SJCRH30 (cell line): ENCODE measurements at regions not wholly inside any gene's neighbourhood (a gene's known extent, or its start where the extent isn't known, plus 50 kb on each side); places are given as distances from the start of the nearest gene placed in this dataset.

Experiments used
- DNase-seq, 2 experiments: peaks; one replicate each; pipeline ENCODE4 v3.0.0-alpha.2; 2015 to 2020
- H3K27ac ChIP-seq: fragments of 250-450 bp; sonication (Bioruptor Pico); 2 replicates; pipeline ENCODE4 v1.5.1; 2020; ENCODE audit warnings: mild to moderate bottlenecking, moderate library complexity
- H3K27me3 ChIP-seq: fragments of 250-450 bp; sonication (Bioruptor Pico); 2 replicates; pipeline ENCODE4 v1.5.1; 2020; ENCODE audit warnings: mild to moderate bottlenecking, moderate library complexity
- H3K36me3 ChIP-seq: fragments of 250-450 bp; sonication (Bioruptor Pico); 2 replicates; pipeline ENCODE4 v1.5.1; 2020; ENCODE audit warnings: mild to moderate bottlenecking, moderate library complexity
- H3K4me1 ChIP-seq: fragments of 250-450 bp; sonication (Bioruptor Pico); 2 replicates; pipeline ENCODE4 v1.5.1; 2020; ENCODE audit warnings: mild to moderate bottlenecking, moderate library complexity
- H3K4me3 ChIP-seq: fragments of 250-450 bp; sonication (Bioruptor Pico); 2 replicates; pipeline ENCODE4 v1.5.1; 2020; ENCODE audit warnings: mild to moderate bottlenecking, moderate library complexity
- H3K9me3 ChIP-seq: fragments of 250-450 bp; sonication (Bioruptor Pico); replicated peaks from 2 replicates; pipeline ENCODE4 v1.5.1; 2020; ENCODE audit warnings: mild to moderate bottlenecking, moderate library complexity

DNA sequence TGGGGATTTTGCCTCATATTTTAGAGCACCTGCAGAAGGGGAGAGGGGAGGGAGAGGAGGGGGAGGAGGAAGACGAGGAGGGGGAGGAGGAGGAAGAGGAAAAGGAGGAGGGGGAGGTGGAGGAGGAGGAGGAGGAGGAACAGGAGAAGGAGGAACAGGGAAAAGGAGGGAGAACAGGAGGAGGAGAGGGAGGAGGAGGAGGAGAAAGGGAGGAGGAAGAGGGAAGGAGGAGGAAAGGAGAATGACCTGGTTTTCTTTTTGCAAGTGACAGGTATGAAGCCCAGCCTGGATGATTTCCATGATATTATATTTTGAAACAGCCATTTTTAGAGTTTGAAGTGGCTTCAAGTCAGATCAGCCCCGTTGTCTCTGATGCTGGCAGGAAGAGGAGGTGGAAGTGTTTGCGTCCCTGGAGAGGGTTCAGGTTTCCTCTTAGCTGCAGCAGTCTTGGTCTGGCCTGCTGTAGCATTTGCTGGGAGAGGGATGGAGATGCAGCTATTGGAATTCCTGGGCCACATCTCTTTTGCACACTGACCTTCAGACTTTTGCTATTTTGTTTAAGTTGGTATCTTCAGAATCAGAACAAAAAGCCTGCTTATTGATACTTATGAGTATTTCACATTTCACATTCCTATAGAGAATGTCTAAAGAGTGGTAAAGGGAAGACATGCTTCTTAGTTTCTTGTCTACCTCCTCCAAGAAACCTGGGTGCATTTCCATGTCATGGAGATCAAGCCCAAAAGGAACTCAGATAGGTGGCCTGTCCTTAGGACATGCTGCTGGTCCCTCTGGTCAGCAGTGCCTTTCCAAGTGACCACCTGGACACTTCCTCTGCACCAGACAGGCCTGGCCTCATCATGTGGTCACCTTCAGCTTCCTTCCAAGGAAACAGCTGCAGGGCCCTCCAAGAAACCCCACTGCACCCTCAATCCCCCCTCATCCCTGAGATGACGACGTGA is 54.3 kb upstream of the IYD start:
- no peaks in the 10 kb centered on the region for H3K36me3 ChIP-seq
- H3K4me3 ChIP-seq = no peak overlapping the region
- DNase-seq = peak in 1 of 2 experiments; percentile 36
- H3K27me3 ChIP-seq = no peaks in the 10 kb centered on the region
- no peaks in the 10 kb centered on the region for H3K9me3 ChIP-seq
- no peaks in the 10 kb centered on the region for H3K4me1 ChIP-seq
- no peak overlapping the region for H3K27ac ChIP-seq

DNA sequence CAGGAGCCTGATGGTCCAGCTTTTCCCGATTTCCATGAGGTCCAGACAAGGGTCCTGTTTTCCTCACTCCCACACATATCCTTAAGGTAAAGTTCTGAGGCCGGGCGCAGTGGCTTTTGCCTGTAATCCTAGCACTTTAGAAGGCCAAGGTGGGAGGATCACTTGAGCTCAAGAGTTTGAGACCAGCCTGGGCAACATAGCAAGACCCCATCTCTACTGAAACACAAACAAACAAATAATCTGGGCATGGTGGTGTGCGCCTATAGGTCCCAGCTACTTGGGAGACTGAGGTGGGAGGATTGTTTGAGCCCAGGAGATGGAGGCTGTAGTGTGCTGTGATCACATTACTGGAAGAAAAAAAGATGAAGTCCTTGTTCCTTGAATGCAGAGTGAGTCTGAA is 53.2 kb upstream of the IYD start:
- Histone ChIP-seq H3K4me1 (no peaks in the 10 kb centered on the region), H3K27ac (no peak overlapping the region), H3K36me3 (no peaks in the 10 kb centered on the region), H3K27me3 (no peaks in the 10 kb centered on the region), H3K4me3 (no peak overlapping the region), H3K9me3 (no peaks in the 10 kb centered on the region)
- DNase-seq = no peak

DNA sequence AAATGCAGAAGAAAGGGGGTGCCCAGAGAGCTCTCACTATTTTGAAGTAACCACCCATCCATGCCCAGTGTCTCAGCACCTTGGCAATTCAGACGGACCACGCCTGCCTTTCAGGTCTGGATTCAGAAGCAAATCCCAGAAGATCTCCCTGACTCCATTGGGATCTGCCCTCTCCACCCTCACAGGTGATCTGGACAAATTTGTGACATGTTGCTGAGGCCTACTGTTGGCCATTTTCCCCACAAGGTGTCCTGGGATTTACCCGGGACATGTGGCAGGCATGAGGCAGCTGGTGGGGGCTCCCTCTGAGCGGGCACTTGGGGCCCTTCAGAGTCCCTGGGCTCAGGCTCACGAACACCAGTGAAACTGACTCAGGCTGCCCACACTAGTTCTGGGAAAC is 51.9 kb upstream of the IYD start:
- no peaks in the 10 kb centered on the region for H3K4me1 ChIP-seq
- H3K36me3 ChIP-seq = no peaks in the 10 kb centered on the region

More for the DNA sequence above, 51.9 kb upstream of the IYD start:
- Histone ChIP-seq H3K27ac (no peak overlapping the region), H3K27me3 (peaks cover 3% of the 10 kb centered on the region; the same call in 1 of the 2 replicates), H3K4me3 (no peak overlapping the region), H3K9me3 (no peaks in the 10 kb centered on the region)
- no peak for DNase-seq
